IMR-90 (cell line): ENCODE measurements at regions not wholly inside any gene's neighbourhood (a gene's known extent, or its start where the extent isn't known, plus 50 kb on each side); places are given as distances from the start of the nearest gene placed in this dataset.

Experiments used
- ATAC-seq: fragments of 200-7000 bp; cut with Tn5 transposase; 2 replicates; pipeline ENCODE4 v1.9.1; 2020; ENCODE audit warnings: low read depth, mild to moderate bottlenecking, moderate library complexity
- BruUV-seq: library from RNA; stranded (reverse); fragments of 400-500 nt; replicated peaks from 2 replicates; lab custom pipeline; 2021; lab: Mats Ljungman, UMichigan
- CTCF ChIA-PET: fragments of 300-600 bp; formaldehyde crosslinking; extraction: SDS; loops from one replicate; lab custom pipeline; 2021; ENCODE audit warnings: antibody characterized with exemption; lab: Yijun Ruan, JAX
- POLR2A ChIA-PET: fragments of 300-600 bp; sonication (Branson Sonifier 250); formaldehyde crosslinking; loops from one replicate; lab custom pipeline; 2022; ENCODE audit warnings: antibody characterized with exemption; ENCODE audit not compliant: unreplicated experiment; lab: Charles Lee
- DNase-seq: peaks from one replicate; pipeline ENCODE4 v3.0.0; 2013
- H2AFZ ChIP-seq: replicated peaks from 2 replicates; pipeline ENCODE3; 2013; ENCODE audit warnings: low read length, mild to moderate bottlenecking; ENCODE audit not compliant: poor library complexity
- H2AK5ac ChIP-seq: 2 replicates; pipeline ENCODE4 v1.6.1; 2013; ENCODE audit warnings: low read depth, low read length, inconsistent platforms
- H2AK9ac ChIP-seq: replicated peaks from 2 replicates; pipeline ENCODE3; 2013; ENCODE audit warnings: mild to moderate bottlenecking, low read depth, low read length, moderate library complexity; ENCODE audit not compliant: poor library complexity
- H2BK120ac ChIP-seq: 2 replicates; pipeline ENCODE4 v1.6.1; 2013; ENCODE audit warnings: low read depth, low read length, inconsistent platforms
- H2BK15ac ChIP-seq: 3 replicates; pipeline ENCODE4 v1.6.1; 2013; ENCODE audit warnings: low read depth, low read length, inconsistent platforms
- H2BK20ac ChIP-seq: 2 replicates; pipeline ENCODE4 v1.6.1; 2013; ENCODE audit warnings: low read depth, mild to moderate bottlenecking, inconsistent platforms, low read length, moderate library complexity
- H2BK5ac ChIP-seq: 2 replicates; pipeline ENCODE4 v1.6.1; 2013; ENCODE audit warnings: mild to moderate bottlenecking, low read depth, low read length, inconsistent platforms; ENCODE audit not compliant: poor library complexity, severe bottlenecking
- H3K14ac ChIP-seq: replicated peaks from 2 replicates; pipeline ENCODE4 v1.6.1; 2013; ENCODE audit warnings: low read depth, low read length, inconsistent platforms
- H3K18ac ChIP-seq: 2 replicates; pipeline ENCODE4 v1.6.1; 2013; ENCODE audit warnings: low read depth, low read length, control low read depth
- H3K23ac ChIP-seq: 2 replicates; pipeline ENCODE4 v1.6.1; 2013; ENCODE audit warnings: low read depth, low read length, inconsistent platforms
- H3K27ac ChIP-seq: 2 replicates; pipeline ENCODE4 v1.5.1; 2013; ENCODE audit warnings: mild to moderate bottlenecking, control low read depth, low read length; ENCODE audit not compliant: insufficient read depth
- H3K27me3 ChIP-seq: 2 replicates; pipeline ENCODE4 v1.6.1; 2013; ENCODE audit warnings: low read length; ENCODE audit not compliant: control insufficient read depth, insufficient read depth
- H3K36me3 ChIP-seq: 2 replicates; pipeline ENCODE4 v1.6.1; 2013; ENCODE audit warnings: low read length, mixed read lengths; ENCODE audit not compliant: control insufficient read depth, insufficient read depth
- H3K4ac ChIP-seq: 2 replicates; pipeline ENCODE4 v1.6.1; 2013; ENCODE audit warnings: low read depth, low read length, inconsistent platforms
- H3K4me1 ChIP-seq: 2 replicates; pipeline ENCODE4 v1.6.1; 2013; ENCODE audit warnings: low read length, mixed read lengths; ENCODE audit not compliant: control insufficient read depth, insufficient read depth
- H3K4me2 ChIP-seq: 2 replicates; pipeline ENCODE4 v1.6.1; 2013; ENCODE audit warnings: low read depth, mild to moderate bottlenecking, control low read depth, low read length, moderate library complexity
- H3K4me3 ChIP-seq: 2 replicates; pipeline ENCODE4 v1.5.1; 2013; ENCODE audit warnings: low read depth, mild to moderate bottlenecking, control low read depth, low read length, moderate library complexity; ENCODE audit not compliant: insufficient read depth
- H3K56ac ChIP-seq: 2 replicates; pipeline ENCODE4 v1.6.1; 2013; ENCODE audit warnings: low read length, inconsistent platforms; ENCODE audit not compliant: insufficient read depth; ENCODE audit errors: extremely low read depth
- H3K79me1 ChIP-seq, 2 experiments: 2 replicates each; pipeline ENCODE4 v1.6.1; 2013; ENCODE audit warnings: low read length in 2 of 2, inconsistent platforms in 1 of 2, low read depth in 1 of 2
- H3K9ac ChIP-seq: 2 replicates; pipeline ENCODE4 v1.6.1; 2013; ENCODE audit warnings: low read depth, low read length, control low read depth
- H3K9me1 ChIP-seq: 2 replicates; pipeline ENCODE4 v1.6.1; 2013; ENCODE audit warnings: low read length, inconsistent platforms; ENCODE audit not compliant: insufficient read depth
- H3K9me3 ChIP-seq: 2 replicates; pipeline ENCODE4 v1.6.1; 2013; ENCODE audit warnings: low read length; ENCODE audit not compliant: control insufficient read depth, insufficient read depth
- H4K20me1 ChIP-seq: 2 replicates; pipeline ENCODE4 v1.6.1; 2013; ENCODE audit warnings: low read length, inconsistent platforms; ENCODE audit not compliant: insufficient read depth
- H4K5ac ChIP-seq: 2 replicates; pipeline ENCODE4 v1.6.1; 2013; ENCODE audit warnings: mild to moderate bottlenecking, low read depth, low read length, control low read depth
- H4K8ac ChIP-seq, 2 experiments: 2 replicates each; pipeline ENCODE4 v1.6.1; 2013; ENCODE audit warnings: low read depth in 2 of 2, low read length in 2 of 2, control low read depth in 1 of 2, inconsistent platforms in 1 of 2
- H4K91ac ChIP-seq: 2 replicates; pipeline ENCODE4 v1.6.1; 2013; ENCODE audit warnings: low read depth, low read length, inconsistent platforms; ENCODE audit not compliant: insufficient read depth
- CHD1 ChIP-seq: IDR thresholded peaks from 2 replicates; pipeline ENCODE4 v1.6.1; 2012; ENCODE audit warnings: low read depth, low read length, improper control_type of control experiment
- CTCF ChIP-seq: conservative IDR thresholded peaks from 2 replicates; pipeline ENCODE4 v1.5.1; 2012; ENCODE audit warnings: mild to moderate bottlenecking, low read depth, low read length, improper control_type of control experiment
- ELK1 ChIP-seq: fragments of 150-350 bp; IDR thresholded peaks from 2 replicates; pipeline ENCODE4 v1.6.1; 2016; ENCODE audit warnings: low read depth, mild to moderate bottlenecking, low read length, moderate library complexity, borderline replicate concordance
- MAFK ChIP-seq: IDR thresholded peaks from 2 replicates; pipeline ENCODE4 v1.6.1; 2012; ENCODE audit warnings: low read depth, low read length, improper control_type of control experiment
- MAZ ChIP-seq: IDR thresholded peaks from 2 replicates; pipeline ENCODE4 v1.6.1; 2012; ENCODE audit warnings: low read depth, mild to moderate bottlenecking, low read length, improper control_type of control experiment, moderate library complexity, borderline replicate concordance
- MXI1 ChIP-seq: IDR thresholded peaks from 2 replicates; pipeline ENCODE4 v1.6.1; 2012; ENCODE audit warnings: low read depth, mild to moderate bottlenecking, low read length, moderate library complexity, borderline replicate concordance
- POLR2A ChIP-seq: IDR thresholded peaks from 2 replicates; pipeline ENCODE4 v1.6.1; 2012; ENCODE audit warnings: mild to moderate bottlenecking, low read depth, low read length
- RCOR1 ChIP-seq: IDR thresholded peaks from 2 replicates; pipeline ENCODE4 v1.6.1; 2012; ENCODE audit warnings: mild to moderate bottlenecking, low read length, improper control_type of control experiment; ENCODE audit not compliant: insufficient replicate concordance
- RFX5 ChIP-seq: IDR thresholded peaks from 2 replicates; pipeline ENCODE4 v1.8.0; 2012; ENCODE audit warnings: low read depth, mild to moderate bottlenecking, low read length, moderate library complexity
- SMC3 ChIP-seq: fragments of 150-350 bp; IDR thresholded peaks from 2 replicates; pipeline ENCODE4 v1.6.1; 2016; ENCODE audit warnings: low read depth, mild to moderate bottlenecking, antibody characterized with exemption, low read length, moderate library complexity
- WGBS, 2 experiments: methylation state at CpG; one replicate each; pipeline versions ENCODE4 v1.1.5 to v1.1.7; 2013; ENCODE audit warnings: missing lambda C conversion rate in 2 of 2; ENCODE audit not compliant: insufficient read length in 1 of 2; ENCODE audit errors: extremely low coverage in 2 of 2; 5-methylcytosine and 5-hydroxymethylcytosine counted together
- dilution Hi-C: fragments of 300-500 bp; cut with HindIII; formaldehyde crosslinking; loops from one replicate; pipeline ENCODE4 v1.14.3; 2018; ENCODE audit warnings: low sequenced_read_pairs; ENCODE audit not compliant: unreplicated experiment
- in situ Hi-C: fragments of 300-500 bp; cut with MboI; formaldehyde crosslinking; loops from 3 replicates; pipeline ENCODE4 v1.14.3; 2019; ENCODE audit warnings: low sequenced_read_pairs, inconsistent platforms, mixed read lengths
- intact Hi-C: fragments of 100-400 bp; cut with micrococcal nuclease; formaldehyde crosslinking; loops from 2 replicates; pipeline ENCODE4 v1.10.0; 2022
- TF ChIP-seq, protein P1 (sequence below): fragments of 150-350 bp; IDR thresholded peaks from 2 replicates; pipeline ENCODE4 v1.6.1; 2017; ENCODE audit warnings: mild to moderate bottlenecking, antibody characterized with exemption, low read length, low read depth

- no peak for TF ChIP-seq ELK1
Observed at GRCh38 chr2:217695033-217695520, 307.7 kb downstream of the TNS1 start (continued).

GRCh38 chr2:217694291-217694690 lies 308.5 kb downstream of the TNS1 start:
- ChIA-PET POLR2A (no interaction called here), CTCF (interaction anchor here (1.5 kb wide), 1 partner anchor 43 kb away, joined by 4 read pairs; no protein-coding TSS in a partner anchor)
- H3K9me1 ChIP-seq, result peaks cover 5% of the 10 kb centered on the region; the same call in 1 of the 2 replicates
- H2AFZ ChIP-seq, result no peak overlapping the region
- peak overlapping the region; percentile 96 for H4K5ac ChIP-seq
- H3K56ac ChIP-seq, result no peak overlapping the region
- H4K91ac ChIP-seq, result peak overlapping the region; percentile 90
- DNase-seq (peak; percentile 32), ATAC-seq (no peak)
- dilution Hi-C loops, result no loop called here
- H3K27ac ChIP-seq, result peak overlapping the region; percentile 80; the same call in 1 of the 2 replicates
- H3K14ac ChIP-seq, result peak overlapping the region; percentile 80
- no peaks in the 10 kb centered on the region for H4K20me1 ChIP-seq
- intact Hi-C loops, result no loop called here
- peak overlapping the region; percentile 98 for H3K18ac ChIP-seq
- H3K23ac ChIP-seq, result peak overlapping the region; percentile 65
- no TSS peak for BruUV-seq
- H3K27me3 ChIP-seq, result no peaks in the 10 kb centered on the region
- H3K4ac ChIP-seq, result peak overlapping the region; percentile 93
- no peaks in the 10 kb centered on the region for H3K36me3 ChIP-seq
- no CpG with 5 or more reads among the region's 1 CpG for WGBS, 2 experiments
- H2BK15ac ChIP-seq, result peak overlapping the region; percentile 70; the same call in 2 of the 3 replicates
- in situ Hi-C loops, result no loop called here
- H3K4me1 ChIP-seq, result peaks cover 18% of the 10 kb centered on the region
- H2AK5ac ChIP-seq, result peak overlapping the region; percentile 91; the same call in 1 of the 2 replicates
- no peak overlapping the region for H3K4me3 ChIP-seq
- H2AK9ac ChIP-seq, result no peak overlapping the region
- no peak overlapping the region for H3K4me2 ChIP-seq
- peak overlapping the region; percentile 60 to 80; a peak in 3 of 4 replicates for H4K8ac ChIP-seq
- H2BK120ac ChIP-seq, result peak overlapping the region; percentile 92
- no peak overlapping the region for H3K9ac ChIP-seq
- peak overlapping the region; percentile 88 for H2BK5ac ChIP-seq
- no peaks in the 10 kb centered on the region for H3K9me3 ChIP-seq
- H3K79me1 ChIP-seq, result no peaks in the 10 kb centered on the region
- H2BK20ac ChIP-seq, result peak overlapping the region; percentile 92
- no peak for TF ChIP-seq CHD1
- no peak for TF ChIP-seq SMC3
- no peak for TF ChIP-seq POLR2A
- TF ChIP-seq, protein P1, sequence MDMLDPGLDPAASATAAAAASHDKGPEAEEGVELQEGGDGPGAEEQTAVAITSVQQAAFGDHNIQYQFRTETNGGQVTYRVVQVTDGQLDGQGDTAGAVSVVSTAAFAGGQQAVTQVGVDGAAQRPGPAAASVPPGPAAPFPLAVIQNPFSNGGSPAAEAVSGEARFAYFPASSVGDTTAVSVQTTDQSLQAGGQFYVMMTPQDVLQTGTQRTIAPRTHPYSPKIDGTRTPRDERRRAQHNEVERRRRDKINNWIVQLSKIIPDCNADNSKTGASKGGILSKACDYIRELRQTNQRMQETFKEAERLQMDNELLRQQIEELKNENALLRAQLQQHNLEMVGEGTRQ, result no peak
- TF ChIP-seq CTCF, result no peak
- no peak for TF ChIP-seq RCOR1
- TF ChIP-seq ELK1, result no peak
- TF ChIP-seq MAFK, result no peak
- TF ChIP-seq MXI1, result no peak
- TF ChIP-seq RFX5, result no peak
- no peak for TF ChIP-seq MAZ
